ENCODE measurements at regions not wholly inside any gene's neighbourhood (a gene's known extent, or its start where the extent isn't known, plus 50 kb on each side); places are given as distances from the start of the nearest gene placed in this dataset.
"Not testable (repeated sequence)": the region's sequence is repeated elsewhere in the genome, so short reads cannot be mapped to it uniquely, and the experiment has no call there.

DNA sequence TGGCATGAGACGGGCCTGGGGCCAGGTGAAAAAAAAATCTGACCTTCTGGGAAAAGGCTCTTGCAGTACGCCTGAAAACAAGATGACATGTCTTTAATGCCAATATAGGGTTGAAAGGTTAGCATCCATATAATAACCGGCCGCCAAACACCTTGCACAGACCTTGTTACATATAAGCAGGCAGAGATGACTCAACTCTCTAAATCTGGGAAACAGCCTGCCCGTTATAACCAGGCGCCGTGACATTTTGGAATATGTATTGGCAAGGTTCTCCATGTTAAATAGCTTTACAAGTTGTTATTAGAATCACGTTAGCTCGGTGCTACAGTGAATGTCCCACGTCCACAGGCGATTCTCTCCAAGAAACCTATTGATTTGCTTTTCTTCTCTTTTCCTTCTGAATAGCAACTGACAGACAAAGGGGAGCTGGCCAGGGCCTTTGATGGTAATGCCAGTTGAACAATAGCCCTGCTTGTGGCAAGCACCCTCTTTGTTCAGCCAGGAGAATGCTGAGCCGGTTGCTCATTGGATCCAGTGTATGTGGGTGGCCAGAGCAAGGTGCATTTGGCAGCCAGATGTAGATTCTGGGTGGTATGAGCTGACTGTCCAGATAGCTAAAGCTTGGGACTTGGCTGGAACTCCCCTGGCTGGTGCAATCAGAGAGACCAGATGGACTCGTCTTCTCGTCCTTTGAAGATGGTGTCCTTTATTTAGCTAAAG, 80.1 kb upstream of the AUTS2 start:
- DNase-seq (ENCODE audit: low read depth in 4 of 4, low spot score in 3 of 4), result no peak

DNA sequence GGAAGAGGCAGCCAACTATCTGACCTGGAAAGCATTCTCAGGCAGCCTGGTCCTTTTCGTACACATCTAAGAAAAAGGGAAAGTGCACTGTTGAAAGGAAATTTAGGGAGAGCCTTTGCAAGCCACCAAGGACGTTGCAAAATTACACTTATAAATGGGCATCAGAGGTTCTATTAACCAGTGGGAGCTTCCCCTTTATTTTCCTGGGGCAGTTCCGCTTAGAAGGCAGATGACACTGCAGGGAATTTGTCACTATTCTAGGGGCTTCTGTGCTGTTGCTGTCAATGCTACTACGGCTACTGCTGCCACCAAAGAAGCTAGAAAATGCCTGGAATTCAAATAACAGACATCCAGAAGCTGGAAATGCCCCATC, 79.6 kb upstream of the AUTS2 start:
- DNase-seq (ENCODE audit: low read depth in 4 of 4, low spot score in 3 of 4), result no peak

DNA sequence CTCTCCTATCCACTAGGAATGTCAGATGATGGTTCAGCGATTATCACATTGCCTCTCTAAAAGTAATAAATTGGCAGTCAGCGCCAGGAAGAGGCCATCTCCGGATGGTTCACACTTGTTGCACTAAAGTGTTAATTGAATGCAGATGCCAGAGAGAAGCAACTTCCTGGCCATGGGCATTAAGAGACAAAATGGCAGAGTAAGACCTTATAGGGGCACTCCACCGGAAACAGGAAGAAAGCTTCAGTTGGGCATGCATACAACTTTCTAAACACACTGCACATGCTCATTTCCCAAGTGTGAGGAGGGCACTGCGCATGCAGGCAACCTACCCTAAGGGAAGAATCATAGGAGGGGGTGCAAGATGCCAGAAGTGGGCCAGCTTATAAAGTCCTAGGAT, 71.7 kb upstream of the AUTS2 start:
- DNase-seq (ENCODE audit: low read depth in 4 of 4, low spot score in 3 of 4), result no peak

DNA sequence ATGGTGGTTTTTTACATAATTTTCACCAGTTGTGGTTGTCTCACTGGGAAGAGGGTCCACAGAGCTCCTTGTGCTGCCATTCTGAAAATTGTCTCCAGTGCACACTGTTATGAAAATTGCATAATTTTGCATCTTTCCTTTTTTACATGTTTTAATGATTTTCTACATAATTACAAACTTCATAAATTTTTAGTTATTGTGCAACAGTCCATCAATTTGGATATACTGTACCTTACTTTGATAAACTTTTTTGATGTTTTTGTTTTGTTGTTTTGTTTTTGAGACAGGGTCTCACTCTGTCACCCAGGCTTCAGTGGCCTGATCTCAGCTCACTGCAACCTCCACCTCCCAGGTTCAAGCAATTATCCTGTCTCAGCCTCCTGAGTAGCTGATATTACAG, 70.6 kb upstream of the AUTS2 start:
- no peak for DNase-seq (ENCODE audit: low read depth in 4 of 4, low spot score in 3 of 4)

DNA sequence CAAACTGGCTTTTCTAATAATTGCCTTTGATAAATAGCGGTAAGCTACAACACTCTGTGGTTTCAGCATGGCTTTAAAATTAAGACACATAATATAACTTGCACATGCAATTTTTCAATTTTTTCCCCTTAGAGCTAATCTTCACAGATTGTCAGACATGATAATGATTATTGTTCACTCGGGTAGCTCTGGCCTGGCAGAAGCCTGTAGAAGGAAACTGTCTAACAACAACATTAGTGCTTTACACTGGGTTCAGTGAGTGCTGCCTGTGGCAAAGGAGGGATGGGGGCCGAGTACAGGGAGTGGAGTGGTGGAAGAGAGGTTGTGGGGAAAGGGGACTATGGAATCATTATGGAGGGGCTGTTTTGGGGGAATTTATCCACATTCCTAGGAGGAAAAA, 67.2 kb upstream of the AUTS2 start:
- no peak for DNase-seq (ENCODE audit: low read depth in 4 of 4, low spot score in 3 of 4)

DNA sequence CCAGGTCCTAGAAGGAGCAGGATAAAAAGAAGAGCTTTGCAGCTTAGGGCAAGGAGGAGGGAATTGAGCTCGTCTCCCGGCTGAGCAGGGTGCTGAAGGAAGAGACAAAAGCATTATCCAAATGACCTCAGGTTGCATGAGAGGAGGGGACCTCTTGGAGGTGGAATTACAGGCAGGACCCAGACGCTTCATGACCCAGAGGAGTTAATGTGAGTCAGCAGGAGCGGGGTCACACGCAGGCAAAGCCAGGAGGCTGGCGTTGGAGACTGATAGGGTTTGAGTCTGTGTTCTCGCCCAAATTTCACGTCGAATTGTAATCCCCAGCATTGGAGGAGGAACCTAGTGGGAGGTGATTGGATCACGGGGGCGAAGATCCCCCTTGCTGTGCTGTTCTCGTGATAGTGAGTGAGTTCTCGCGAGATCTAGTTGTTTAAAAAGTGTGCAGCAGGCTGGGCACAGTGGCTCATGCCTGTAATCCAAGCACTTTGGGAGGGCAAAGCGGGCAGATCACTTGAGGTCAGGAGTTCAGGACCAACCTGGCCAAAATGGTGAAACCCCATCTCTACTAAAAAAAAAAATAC, 63.7 kb upstream of the AUTS2 start:
- DNase-seq (ENCODE audit: low read depth in 4 of 4, low spot score in 3 of 4), result no peak

DNA sequence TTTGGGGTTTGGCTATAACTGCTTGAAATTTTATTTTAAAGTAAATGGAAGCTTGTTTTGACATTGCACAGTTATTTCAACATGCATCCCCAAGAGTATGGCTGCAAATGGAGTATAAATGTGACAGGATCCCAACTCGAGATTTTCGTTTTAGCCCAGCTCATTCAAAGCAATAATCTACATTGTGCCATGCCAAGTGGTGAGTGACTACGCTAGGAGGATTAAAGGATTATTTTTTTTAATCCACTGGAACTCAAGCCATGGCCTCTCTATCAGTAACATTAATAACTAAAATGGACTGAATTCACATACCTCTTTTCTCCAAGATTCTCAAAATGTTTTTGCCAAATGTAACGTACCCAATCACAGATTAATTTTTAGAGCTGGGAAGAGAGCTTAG, 60.6 kb upstream of the AUTS2 start:
- DNase-seq (ENCODE audit: low read depth in 4 of 4, low spot score in 3 of 4), result no peak

DNA sequence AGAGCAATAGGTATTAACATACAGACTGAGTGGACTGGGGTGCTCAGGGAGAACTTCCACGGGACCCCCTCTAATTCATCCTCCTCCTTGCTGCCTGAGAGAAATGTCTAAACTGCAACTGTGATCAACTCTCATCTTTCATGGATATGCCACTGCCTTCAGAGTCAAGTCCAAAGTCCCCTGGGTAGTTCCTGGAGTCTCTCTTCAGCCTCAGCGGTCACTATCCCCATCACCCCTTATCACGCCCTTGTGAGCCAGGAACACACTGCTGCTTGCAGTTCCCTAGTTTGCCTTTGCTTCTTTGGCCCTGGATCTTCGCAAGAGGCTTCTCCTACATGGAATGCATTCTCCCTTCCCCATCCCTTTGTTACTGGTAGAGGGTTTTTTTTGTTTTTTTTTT, 58.7 kb upstream of the AUTS2 start:
- DNase-seq (ENCODE audit: low read depth in 4 of 4, low spot score in 3 of 4), result no peak

DNA sequence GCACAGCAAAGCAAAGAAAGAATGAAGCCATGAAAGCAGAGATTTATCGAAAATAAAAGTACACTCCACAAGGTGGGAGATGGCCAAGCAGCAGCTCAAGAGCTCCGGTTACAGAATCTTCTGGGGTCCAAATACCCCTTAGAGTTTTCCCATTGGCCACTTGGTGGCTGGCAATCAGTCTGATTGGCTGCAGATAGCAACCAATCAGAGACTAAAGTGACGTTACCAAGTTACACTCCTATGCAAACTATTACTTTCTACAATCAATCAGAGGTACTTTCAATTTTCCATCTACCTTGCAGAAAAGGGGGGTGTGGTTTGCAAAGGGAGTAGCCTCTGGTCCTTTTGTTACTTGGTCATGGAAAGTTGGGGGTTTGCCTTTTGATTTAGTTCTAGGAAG, 58.0 kb upstream of the AUTS2 start:
- no peak for DNase-seq (ENCODE audit: low read depth in 4 of 4, low spot score in 3 of 4)

DNA sequence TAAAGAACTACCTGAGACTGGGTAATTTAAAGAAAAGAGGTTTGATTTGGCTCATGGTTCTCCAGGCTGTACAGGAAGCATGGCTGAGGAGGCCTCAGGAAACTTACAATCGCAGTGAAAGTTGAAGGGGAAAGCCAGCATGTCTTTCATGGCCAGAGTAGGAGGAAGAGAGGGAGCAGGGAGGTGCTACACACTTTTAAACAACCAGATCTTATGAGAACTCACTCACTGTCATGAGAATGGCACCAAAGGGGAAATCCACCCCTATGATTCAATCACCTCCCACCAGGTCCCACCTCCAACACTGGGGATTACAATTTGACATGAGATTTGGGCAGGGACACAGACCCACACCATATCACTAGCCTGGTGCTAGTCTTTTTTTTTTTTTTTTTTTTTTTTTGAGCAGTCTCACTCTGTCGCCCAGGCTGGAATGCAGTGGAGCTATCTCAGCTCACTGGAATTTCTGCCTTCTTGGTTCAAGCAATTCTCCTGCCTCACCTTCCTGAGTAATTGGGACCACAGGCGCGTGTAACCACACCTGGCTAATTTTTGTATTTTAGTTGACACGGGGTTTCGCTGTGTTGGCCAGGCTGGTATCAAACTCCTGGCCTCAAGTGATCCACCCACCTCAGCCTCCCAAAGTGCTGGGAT, 56.4 kb upstream of the AUTS2 start:
- not testable (repeated sequence) for DNase-seq (ENCODE audit: low read depth in 4 of 4, low spot score in 3 of 4)

DNA sequence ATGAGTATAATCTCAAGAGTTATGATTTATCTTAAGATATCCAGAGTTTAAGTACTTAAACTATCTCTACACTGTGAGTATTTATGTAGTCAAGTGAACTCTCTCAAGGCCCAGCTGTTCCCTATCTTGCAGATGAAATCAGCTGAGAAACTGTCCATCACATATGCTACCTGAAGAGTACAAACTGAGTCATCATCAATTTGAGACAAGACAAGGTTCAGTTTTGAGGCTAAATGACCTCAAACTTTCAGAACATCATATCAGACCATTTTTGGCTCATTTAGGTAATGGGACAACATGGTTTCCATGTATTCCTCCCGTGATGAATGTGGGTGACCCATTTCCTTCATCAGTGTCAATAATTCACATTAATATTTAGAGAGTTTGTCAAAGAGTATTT, 53.1 kb upstream of the AUTS2 start:
- DNase-seq (ENCODE audit: low read depth in 4 of 4, low spot score in 3 of 4), result no peak

All from left renal pelvis (tissue), 4 donors.